HCT116 (cell line): ENCODE measurements at regions not wholly inside any gene's neighbourhood (a gene's known extent, or its start where the extent isn't known, plus 50 kb on each side); places are given as distances from the start of the nearest gene placed in this dataset.

ENCODE experiments used
- CTCF ChIP-seq, 3 experiments: fragments of 200-600 bp in 1 of 3; sonication (generic) in 1 of 3; IDR thresholded peaks in 2 of 3; conservative IDR thresholded peaks in 1 of 3; 2 replicates each; pipeline ENCODE4 v1.5.1; 2012 to 2017; ENCODE audit warnings: low read depth in 2 of 3, low read length in 2 of 3, antibody characterized with exemption in 1 of 3, borderline replicate concordance in 1 of 3, control low read depth in 1 of 3, mild to moderate bottlenecking in 1 of 3, mixed read lengths in 1 of 3, mixed run types in 1 of 3, moderate library complexity in 1 of 3; ENCODE audit not compliant: insufficient read depth in 1 of 3
- EGR1 ChIP-seq: IDR thresholded peaks from 2 replicates; pipeline ENCODE4 v1.6.1; 2012; ENCODE audit warnings: low read depth
- ELF1 ChIP-seq: IDR thresholded peaks from 2 replicates; pipeline ENCODE4 v1.6.1; 2012; ENCODE audit warnings: low read depth, borderline replicate concordance
- EZH2 ChIP-seq: fragments of 200-600 bp; sonication (generic); IDR thresholded peaks from 2 replicates; pipeline ENCODE4 v1.6.1; 2017; ENCODE audit warnings: antibody characterized with exemption, mixed run types
- JUND ChIP-seq: IDR thresholded peaks from 2 replicates; pipeline ENCODE4 v1.6.1; 2012
- MAX ChIP-seq: IDR thresholded peaks from 2 replicates; pipeline ENCODE4 v1.6.1; 2012
- POLR2A ChIP-seq: IDR thresholded peaks from 2 replicates; pipeline ENCODE4 v1.7.0; 2011; ENCODE audit warnings: borderline replicate concordance; ENCODE audit not compliant: insufficient read depth, insufficient read length; ENCODE audit errors: extremely low read depth
- POLR2AphosphoS5 ChIP-seq: IDR thresholded peaks from 2 replicates; pipeline ENCODE4 v1.6.1; 2011; ENCODE audit warnings: mild to moderate bottlenecking, low read depth, low read length, moderate library complexity
- RAD21 ChIP-seq: IDR thresholded peaks from 2 replicates; pipeline ENCODE4 v1.6.1; 2012; ENCODE audit warnings: low read depth, mild to moderate bottlenecking
- TCF7L2 ChIP-seq: IDR thresholded peaks from 2 replicates; pipeline ENCODE4 v1.7.0; 2011; ENCODE audit warnings: borderline replicate concordance, inconsistent platforms; ENCODE audit not compliant: insufficient read depth, insufficient read length; ENCODE audit errors: extremely low read depth
- ZFX ChIP-seq: fragments of 450-650 bp; IDR thresholded peaks from 2 replicates; pipeline ENCODE4 v1.6.1; 2017

GRCh38 chr6:6976193-6976592, 131.6 kb upstream of the RREB1 start:
- TF ChIP-seq CTCF (IDR thresholded peaks at IDR 0.05 in 2 of 3, conservative IDR thresholded peaks at IDR 0.05 in 1 of 3; ENCODE audit: borderline replicate concordance in 1 of 3, insufficient read depth in 1 of 3, low read depth in 2 of 3, low read length in 2 of 3): no peak
- no peak for TF ChIP-seq POLR2A
- no peak for TF ChIP-seq JUND
- no peak for TF ChIP-seq ELF1
- no peak for TF ChIP-seq MAX
- no peak for TF ChIP-seq EGR1
- TF ChIP-seq POLR2AphosphoS5: no peak
- TF ChIP-seq EZH2: no peak
- TF ChIP-seq TCF7L2: no peak
- no peak for TF ChIP-seq RAD21
- no peak for TF ChIP-seq ZFX
